Tibial nerve (tissue), 4 donors: ENCODE measurements at regions not wholly inside any gene's neighbourhood (a gene's known extent, or its start where the extent isn't known, plus 50 kb on each side); places are given as distances from the start of the nearest gene placed in this dataset.

Source experiments
- DNase-seq, 2 donors: peaks; one replicate each; pipeline ENCODE4 v3.0.0-alpha.2; 2019; ENCODE audit warnings: low spot score in 2 of 2
- H3K27ac ChIP-seq, 4 donors: fragments of 200-600 bp; sonication (generic) in 3 of 4; one replicate each; pipeline ENCODE4 v1.5.1; 2017 to 2019; ENCODE audit warnings: mild to moderate bottlenecking in 1 of 4
- H3K27me3 ChIP-seq, 2 donors: fragments of 200-600 bp; sonication (generic) in 1 of 2; one replicate each; pipeline versions ENCODE4 v1.5.1 to v1.6.0; 2017 to 2019
- H3K36me3 ChIP-seq, 3 donors: fragments of 200-600 bp; sonication (generic); one replicate each; pipeline ENCODE4 v1.5.1; 2018 to 2019
- H3K4me1 ChIP-seq, 4 donors: fragments of 200-600 bp; sonication (generic) in 3 of 4; one replicate each; pipeline ENCODE4 v1.5.1; 2017 to 2019
- H3K4me3 ChIP-seq, 4 donors: fragments of 200-600 bp; sonication (generic) in 3 of 4; one replicate each; pipeline ENCODE4 v1.5.1; 2017 to 2019; ENCODE audit warnings: mild to moderate bottlenecking in 1 of 4, moderate library complexity in 1 of 4
- H3K9me3 ChIP-seq, 4 donors: fragments of 200-600 bp; sonication (generic) in 3 of 4; one replicate each; pipeline ENCODE4 v1.5.1; 2017 to 2019
- EP300 ChIP-seq, 2 donors: sonication (generic); formaldehyde crosslinking; IDR thresholded peaks; one replicate each; pipeline ENCODE4 v1.6.1; 2017; ENCODE audit warnings: antibody characterized with exemption in 2 of 2, mild to moderate bottlenecking in 1 of 2
- POLR2A ChIP-seq, 2 donors: fragments of 450-650 bp; IDR thresholded peaks; one replicate each; pipeline ENCODE4 v1.6.1; 2017; ENCODE audit warnings: antibody characterized with exemption in 2 of 2, mild to moderate bottlenecking in 2 of 2, moderate library complexity in 2 of 2
- WGBS, 2 donors: methylation state at CpG; one replicate each; pipeline ENCODE4 v1.1.5; 2018; 5-methylcytosine and 5-hydroxymethylcytosine counted together
- TF ChIP-seq, protein P1 (sequence below), 5 experiments: fragments of 200-600 bp in 3 of 5; fragments of 450-650 bp in 2 of 5; sonication (generic) in 3 of 5; IDR thresholded peaks; one replicate each; pipeline ENCODE4 v1.5.1; 2016 to 2019; ENCODE audit warnings: antibody characterized with exemption in 5 of 5, mild to moderate bottlenecking in 3 of 5, moderate library complexity in 2 of 5

DNA sequence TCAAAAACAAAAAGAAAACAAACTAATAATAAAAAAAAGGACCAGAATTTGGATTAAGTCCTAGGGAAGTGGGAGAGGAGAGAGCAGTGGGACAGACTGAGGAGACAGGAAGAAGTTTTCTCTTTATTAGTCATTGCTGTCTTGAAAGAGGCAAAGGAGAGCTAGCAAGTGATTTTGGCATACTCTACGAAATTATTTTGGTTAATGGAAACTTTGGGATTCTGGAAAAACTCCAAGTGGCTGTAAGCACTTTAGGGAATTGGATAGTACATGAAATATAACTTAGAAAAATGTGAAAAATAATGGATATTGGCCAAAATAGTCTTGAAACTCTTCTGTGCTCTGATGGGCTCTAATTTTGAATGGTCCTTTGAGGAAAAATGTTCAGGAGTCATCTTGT lies 1641.8 kb upstream of the WWC1 start:
- no peak overlapping the region for H3K4me3 ChIP-seq
- 29 to 36% methylated on average over 1 of the region's 1 CpG for WGBS, 2 donors
- H3K4me1 ChIP-seq: no peaks in the 10 kb centered on the region
- DNase-seq: no peak
- H3K27me3 ChIP-seq: no peaks in the 10 kb centered on the region
- H3K9me3 ChIP-seq: peaks cover 0 to 14% (median 0%) of the 10 kb centered on the region in 4 donors
- no peak for TF ChIP-seq EP300 (IDR thresholded peaks at IDR 0.05)
- no peak for TF ChIP-seq POLR2A (IDR thresholded peaks at IDR 0.05)
- TF ChIP-seq, protein P1, sequence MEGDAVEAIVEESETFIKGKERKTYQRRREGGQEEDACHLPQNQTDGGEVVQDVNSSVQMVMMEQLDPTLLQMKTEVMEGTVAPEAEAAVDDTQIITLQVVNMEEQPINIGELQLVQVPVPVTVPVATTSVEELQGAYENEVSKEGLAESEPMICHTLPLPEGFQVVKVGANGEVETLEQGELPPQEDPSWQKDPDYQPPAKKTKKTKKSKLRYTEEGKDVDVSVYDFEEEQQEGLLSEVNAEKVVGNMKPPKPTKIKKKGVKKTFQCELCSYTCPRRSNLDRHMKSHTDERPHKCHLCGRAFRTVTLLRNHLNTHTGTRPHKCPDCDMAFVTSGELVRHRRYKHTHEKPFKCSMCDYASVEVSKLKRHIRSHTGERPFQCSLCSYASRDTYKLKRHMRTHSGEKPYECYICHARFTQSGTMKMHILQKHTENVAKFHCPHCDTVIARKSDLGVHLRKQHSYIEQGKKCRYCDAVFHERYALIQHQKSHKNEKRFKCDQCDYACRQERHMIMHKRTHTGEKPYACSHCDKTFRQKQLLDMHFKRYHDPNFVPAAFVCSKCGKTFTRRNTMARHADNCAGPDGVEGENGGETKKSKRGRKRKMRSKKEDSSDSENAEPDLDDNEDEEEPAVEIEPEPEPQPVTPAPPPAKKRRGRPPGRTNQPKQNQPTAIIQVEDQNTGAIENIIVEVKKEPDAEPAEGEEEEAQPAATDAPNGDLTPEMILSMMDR (IDR thresholded peaks at IDR 0.05): no peak
- H3K27ac ChIP-seq: no peak overlapping the region
- no peaks in the 10 kb centered on the region for H3K36me3 ChIP-seq

DNA sequence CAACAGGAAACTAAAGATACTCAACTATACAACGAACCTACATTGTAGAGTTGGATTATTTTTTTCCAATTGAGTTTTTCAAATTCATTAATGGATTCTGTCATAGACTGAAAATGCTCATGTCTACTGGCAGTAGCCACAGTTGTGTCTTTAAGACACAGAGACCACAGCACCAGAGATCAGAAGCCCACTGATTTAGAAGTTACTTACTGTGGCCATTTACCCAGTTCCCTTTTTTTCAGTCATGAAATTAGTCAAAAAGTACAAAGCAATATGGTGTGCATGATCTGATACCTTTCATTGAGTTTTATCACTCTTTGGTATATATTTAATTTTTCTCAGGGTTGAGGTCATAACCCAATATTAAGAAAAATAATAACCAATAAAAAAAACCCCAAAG lies 1640.2 kb upstream of the WWC1 start:
- no peak for DNase-seq
- no peak overlapping the region for H3K27ac ChIP-seq
- no peak overlapping the region for H3K4me3 ChIP-seq
- H3K36me3 ChIP-seq: no peaks in the 10 kb centered on the region
- 77 to 83% methylated on average over 1 of the region's 1 CpG for WGBS, 2 donors
- H3K9me3 ChIP-seq: peaks cover 0 to 14% (median 0%) of the 10 kb centered on the region in 4 donors
- TF ChIP-seq, protein P1 (IDR thresholded peaks at IDR 0.05): no peak
- no peak for TF ChIP-seq POLR2A (IDR thresholded peaks at IDR 0.05)
- no peak for TF ChIP-seq EP300 (IDR thresholded peaks at IDR 0.05)
- H3K27me3 ChIP-seq: no peaks in the 10 kb centered on the region
- H3K4me1 ChIP-seq: no peaks in the 10 kb centered on the region

DNA sequence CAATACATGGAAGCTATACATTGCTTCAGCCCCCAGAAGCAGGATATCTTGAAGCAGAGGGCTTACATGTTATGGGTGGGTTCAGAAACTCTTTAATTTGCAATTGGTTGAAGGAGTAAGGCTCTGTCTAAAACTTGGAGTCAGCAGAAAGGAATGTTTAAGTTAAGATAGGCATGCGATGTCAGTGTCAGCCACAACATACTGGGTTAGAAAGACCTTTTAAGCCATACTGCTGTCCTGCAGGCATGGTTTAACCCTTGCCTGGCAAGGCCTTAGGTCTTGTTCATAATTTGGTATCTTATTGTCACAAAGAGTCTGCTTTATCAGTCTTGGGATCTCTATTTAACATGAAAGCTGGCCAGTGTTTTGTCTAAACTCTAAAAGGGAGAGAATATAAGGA lies 1619.6 kb upstream of the WWC1 start:
- WGBS, 2 donors: 20 to 33% methylated on average over 1 of the region's 1 CpG
- H3K36me3 ChIP-seq: no peaks in the 10 kb centered on the region
- no peak overlapping the region for H3K27ac ChIP-seq
- peaks cover 0 to 4% (median 0%) of the 10 kb centered on the region in 4 donors for H3K9me3 ChIP-seq
- DNase-seq: no peak
- TF ChIP-seq, protein P1 (IDR thresholded peaks at IDR 0.05): no peak
- TF ChIP-seq POLR2A (IDR thresholded peaks at IDR 0.05) (no peak), EP300 (IDR thresholded peaks at IDR 0.05) (no peak)
- no peak overlapping the region for H3K4me3 ChIP-seq
- H3K4me1 ChIP-seq: no peaks in the 10 kb centered on the region
- no peaks in the 10 kb centered on the region for H3K27me3 ChIP-seq

DNA sequence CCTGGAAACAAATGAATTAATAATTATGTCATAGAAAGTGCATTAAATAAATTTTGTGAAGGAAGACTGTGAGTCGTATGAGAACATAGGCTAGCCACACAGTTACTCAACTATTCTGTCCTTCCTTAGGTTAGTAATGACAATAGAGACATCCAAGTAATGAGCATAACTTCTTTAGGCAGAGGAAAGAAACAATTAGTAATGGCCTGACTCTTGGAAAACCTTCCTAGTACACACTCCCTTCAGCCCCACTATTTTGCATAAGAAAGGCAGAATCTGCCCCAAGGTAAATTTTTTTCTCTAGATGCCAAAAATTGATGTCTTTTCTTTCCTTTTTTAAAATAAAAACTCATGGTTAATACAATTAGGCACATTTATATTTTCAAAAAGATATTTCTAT lies 1619.0 kb upstream of the WWC1 start:
- Histone ChIP-seq H3K4me1 (no peaks in the 10 kb centered on the region), H3K27me3 (no peaks in the 10 kb centered on the region), H3K36me3 (no peaks in the 10 kb centered on the region), H3K4me3 (no peak overlapping the region), H3K9me3 (peaks cover 0 to 4% (median 0%) of the 10 kb centered on the region in 4 donors), H3K27ac (no peak overlapping the region)
- TF ChIP-seq EP300 (IDR thresholded peaks at IDR 0.05): no peak
- WGBS, 2 donors: 81 to 83% methylated on average over 1 of the region's 1 CpG
- DNase-seq: no peak

DNA sequence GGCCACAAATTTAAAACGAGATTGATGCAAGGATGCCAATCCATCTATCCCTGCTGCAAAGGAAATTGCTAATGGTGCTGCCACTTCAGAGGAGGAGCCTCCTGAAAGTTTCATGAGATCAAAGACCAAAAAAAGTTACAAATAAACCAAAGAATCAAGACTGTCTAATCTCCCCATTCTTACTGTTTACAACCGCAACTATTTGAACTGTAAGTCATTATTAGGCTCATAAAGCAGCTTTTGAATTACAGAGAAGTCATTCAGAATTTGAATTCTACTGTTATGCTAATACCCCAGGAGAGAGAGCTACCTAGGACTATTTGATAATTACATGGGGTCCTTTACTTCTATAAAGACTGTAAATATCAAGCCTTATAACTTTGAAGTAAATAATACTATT lies 1613.6 kb upstream of the WWC1 start:
- no peaks in the 10 kb centered on the region for H3K27me3 ChIP-seq
- H3K27ac ChIP-seq: no peak overlapping the region
- DNase-seq: no peak
- no peak overlapping the region for H3K4me3 ChIP-seq
- H3K4me1 ChIP-seq: no peaks in the 10 kb centered on the region
- TF ChIP-seq POLR2A (IDR thresholded peaks at IDR 0.05) (no peak), EP300 (IDR thresholded peaks at IDR 0.05) (no peak)
- TF ChIP-seq, protein P1 (IDR thresholded peaks at IDR 0.05): no peak
- peaks cover 0 to 4% (median 0%) of the 10 kb centered on the region in 4 donors for H3K9me3 ChIP-seq
- 20 to 27% methylated on average over 2 of the region's 2 CpGs for WGBS, 2 donors
- no peaks in the 10 kb centered on the region for H3K36me3 ChIP-seq

DNA sequence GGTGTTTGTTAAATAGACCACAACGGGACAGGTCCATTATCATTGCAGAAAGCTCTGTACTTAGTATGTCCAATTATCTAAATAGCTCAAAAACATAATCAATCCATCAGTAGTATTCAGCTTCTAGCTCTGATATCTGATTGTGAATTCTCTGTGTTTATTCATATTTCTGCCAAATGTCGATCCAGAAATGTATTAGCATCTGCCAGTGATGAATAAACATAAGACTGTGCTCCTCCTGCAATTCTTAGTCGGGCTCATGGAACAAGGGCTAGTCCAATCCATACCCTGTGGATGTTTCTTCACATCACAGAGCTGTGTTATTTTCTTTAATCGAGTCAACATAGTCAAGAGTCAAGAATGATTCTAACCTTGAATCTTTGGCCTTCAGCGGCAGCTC lies 1612.1 kb upstream of the WWC1 start:
- Histone ChIP-seq H3K4me1 (no peaks in the 10 kb centered on the region), H3K27ac (no peak overlapping the region), H3K4me3 (no peak overlapping the region), H3K27me3 (no peaks in the 10 kb centered on the region), H3K9me3 (no peaks in the 10 kb centered on the region), H3K36me3 (no peaks in the 10 kb centered on the region)
- WGBS, 2 donors: 74% methylated on average over 5 of the region's 5 CpGs
- no peak for TF ChIP-seq POLR2A (IDR thresholded peaks at IDR 0.05)
- TF ChIP-seq EP300 (IDR thresholded peaks at IDR 0.05): no peak
- TF ChIP-seq, protein P1 (IDR thresholded peaks at IDR 0.05): no peak
- DNase-seq: no peak
